ENCODE measurements at regions not wholly inside any gene's neighbourhood (a gene's known extent, or its start where the extent isn't known, plus 50 kb on each side); places are given as distances from the start of the nearest gene placed in this dataset.

- CTCF ChIA-PET: no interaction called here
- ATAC-seq (no peak), DNase-seq (no peak)
- POLR2A ChIA-PET: no interaction called here
- Mint-ChIP-seq H3K27ac (no peak overlapping the region), H3K27me3 (no peaks in the 10 kb centered on the region), H3K9me3 (ENCODE audit: low read depth) (no peaks in the 10 kb centered on the region), H3K36me3 (ENCODE audit: low read depth) (no peaks in the 10 kb centered on the region), H3K4me1 (no peaks in the 10 kb centered on the region), H3K4me3 (no peak overlapping the region)
- intact Hi-C loops (cut with DNase I, micrococcal nuclease): no loop called here
Measured at GRCh38 chr11:111170761-111171379, 74.7 kb upstream of the POU2AF2 start.

GRCh38 chr11:111169367-111169766, 76.2 kb upstream of the POU2AF2 start:
- Mint-ChIP-seq H3K4me3 (no peak overlapping the region), H3K36me3 (ENCODE audit: low read depth) (no peaks in the 10 kb centered on the region), H3K27ac (no peak overlapping the region), H3K4me1 (no peaks in the 10 kb centered on the region), H3K9me3 (ENCODE audit: low read depth) (no peaks in the 10 kb centered on the region), H3K27me3 (peaks cover 4% of the 10 kb centered on the region)
- POLR2A ChIA-PET: no interaction called here
- CTCF ChIA-PET: no interaction called here
- no peak for ATAC-seq
- intact Hi-C loops (cut with DNase I, micrococcal nuclease): no loop called here
- DNase-seq: no peak

- POLR2A ChIA-PET: no interaction called here
Measured at GRCh38 chr11:111168871-111169270, 76.7 kb upstream of the POU2AF2 start.

GRCh38 chr11:111167666-111168065, 77.9 kb upstream of the POU2AF2 start:
- DNase-seq (no peak), ATAC-seq (no peak)
- Mint-ChIP-seq H3K36me3 (ENCODE audit: low read depth) (no peaks in the 10 kb centered on the region), H3K27me3 (peaks cover 6% of the 10 kb centered on the region), H3K4me1 (no peaks in the 10 kb centered on the region), H3K27ac (no peak overlapping the region), H3K4me3 (no peak overlapping the region), H3K9me3 (ENCODE audit: low read depth) (no peaks in the 10 kb centered on the region)
- intact Hi-C loops (cut with DNase I, micrococcal nuclease): no loop called here
- POLR2A ChIA-PET: no interaction called here
- CTCF ChIA-PET: interaction anchor here (1.3 kb wide), 1 partner anchor 10 kb away, joined by 3 read pairs; no protein-coding TSS in a partner anchor

More at GRCh38 chr11:111168871-111169270, 76.7 kb upstream of the POU2AF2 start:
- CTCF ChIA-PET: no interaction called here
- Mint-ChIP-seq H3K4me3 (no peak overlapping the region), H3K27me3 (peaks cover 6% of the 10 kb centered on the region), H3K9me3 (ENCODE audit: low read depth) (no peaks in the 10 kb centered on the region), H3K36me3 (ENCODE audit: low read depth) (no peaks in the 10 kb centered on the region), H3K4me1 (no peaks in the 10 kb centered on the region), H3K27ac (no peak overlapping the region)
- no peak for ATAC-seq
- DNase-seq: no peak
- intact Hi-C loops (cut with DNase I, micrococcal nuclease): no loop called here

GRCh38 chr11:111166598-111166997, 78.9 kb upstream of the POU2AF2 start:
- no peaks in the 10 kb centered on the region for H3K4me1 Mint-ChIP-seq
- ChIA-PET POLR2A (no interaction called here), CTCF (interaction anchor here (0.6 to 1.3 kb wide), 2 partner anchors 9 to 12 kb away, joined by 3 read pairs; no protein-coding TSS in a partner anchor)
- no peak overlapping the region for H3K4me3 Mint-ChIP-seq
- DNase-seq (no peak), ATAC-seq (no peak)
- H3K27ac Mint-ChIP-seq: no peak overlapping the region
- H3K9me3 Mint-ChIP-seq (ENCODE audit: low read depth): no peaks in the 10 kb centered on the region
- H3K36me3 Mint-ChIP-seq (ENCODE audit: low read depth): no peaks in the 10 kb centered on the region
- peaks cover 8% of the 10 kb centered on the region for H3K27me3 Mint-ChIP-seq
- intact Hi-C loops (cut with DNase I, micrococcal nuclease): no loop called here

- ChIA-PET CTCF (no interaction called here), POLR2A (no interaction called here)
- intact Hi-C loops (cut with DNase I, micrococcal nuclease): no loop called here
- DNase-seq: no peak
- H3K27me3 Mint-ChIP-seq: peaks cover 16% of the 10 kb centered on the region
- no peak for ATAC-seq
- H3K4me3 Mint-ChIP-seq: no peak overlapping the region
- H3K9me3 Mint-ChIP-seq (ENCODE audit: low read depth): no peaks in the 10 kb centered on the region
- no peaks in the 10 kb centered on the region for H3K36me3 Mint-ChIP-seq (ENCODE audit: low read depth)
- no peak overlapping the region for H3K27ac Mint-ChIP-seq
- H3K4me1 Mint-ChIP-seq: no peaks in the 10 kb centered on the region
Measured at GRCh38 chr11:111162305-111162704, 83.2 kb upstream of the POU2AF2 start.

GRCh38 chr11:111157571-111157970, 88.0 kb upstream of the POU2AF2 start:
- no peaks in the 10 kb centered on the region for H3K9me3 Mint-ChIP-seq (ENCODE audit: low read depth)
- H3K36me3 Mint-ChIP-seq (ENCODE audit: low read depth): no peaks in the 10 kb centered on the region
- no peak for ATAC-seq
- H3K27ac Mint-ChIP-seq: no peak overlapping the region
- ChIA-PET CTCF (interaction anchor here (0.7 kb wide), 1 partner anchor 10 kb away, joined by 3 read pairs; no protein-coding TSS in a partner anchor), POLR2A (no interaction called here)
- H3K4me3 Mint-ChIP-seq: no peak overlapping the region
- intact Hi-C loops (cut with DNase I, micrococcal nuclease): no loop called here
- H3K4me1 Mint-ChIP-seq: no peaks in the 10 kb centered on the region
- H3K27me3 Mint-ChIP-seq: peaks cover 10% of the 10 kb centered on the region
- DNase-seq: no peak

GRCh38 chr11:111155021-111155420, 90.5 kb upstream of the POU2AF2 start:
- ChIA-PET POLR2A (no interaction called here), CTCF (no interaction called here)
- no peaks in the 10 kb centered on the region for H3K27me3 Mint-ChIP-seq
- no peak overlapping the region for H3K27ac Mint-ChIP-seq
- no peaks in the 10 kb centered on the region for H3K9me3 Mint-ChIP-seq (ENCODE audit: low read depth)
- no peak for ATAC-seq
- no peaks in the 10 kb centered on the region for H3K4me1 Mint-ChIP-seq
- DNase-seq: no peak
- no peaks in the 10 kb centered on the region for H3K36me3 Mint-ChIP-seq (ENCODE audit: low read depth)
- H3K4me3 Mint-ChIP-seq: no peak overlapping the region
- intact Hi-C loops (cut with DNase I, micrococcal nuclease): no loop called here

GRCh38 chr11:111153194-111153593, 92.3 kb upstream of the POU2AF2 start:
- ChIA-PET CTCF (interaction anchor here (0.9 to 1.4 kb wide), 3 partner anchors 11 to 565 kb away, joined by 3 to 4 read pairs (median 3); no protein-coding TSS in a partner anchor), POLR2A (no interaction called here)
- ATAC-seq: no peak
- H3K36me3 Mint-ChIP-seq (ENCODE audit: low read depth): no peaks in the 10 kb centered on the region
- intact Hi-C loops (cut with DNase I, micrococcal nuclease): no loop called here
- no peaks in the 10 kb centered on the region for H3K27me3 Mint-ChIP-seq
- no peak for DNase-seq
- H3K4me3 Mint-ChIP-seq: no peak overlapping the region
- no peak overlapping the region for H3K27ac Mint-ChIP-seq
- H3K9me3 Mint-ChIP-seq (ENCODE audit: low read depth): no peaks in the 10 kb centered on the region
- H3K4me1 Mint-ChIP-seq: peaks cover 3% of the 10 kb centered on the region

GRCh38 chr11:111148953-111149352, 96.6 kb upstream of the POU2AF2 start:
- H3K27ac Mint-ChIP-seq: no peak overlapping the region
- POLR2A ChIA-PET: no interaction called here
- ATAC-seq: no peak
- no peaks in the 10 kb centered on the region for H3K27me3 Mint-ChIP-seq
- CTCF ChIA-PET: no interaction called here
- H3K36me3 Mint-ChIP-seq (ENCODE audit: low read depth): no peaks in the 10 kb centered on the region
- intact Hi-C loops (cut with DNase I, micrococcal nuclease): no loop called here
- no peaks in the 10 kb centered on the region for H3K9me3 Mint-ChIP-seq (ENCODE audit: low read depth)
- H3K4me3 Mint-ChIP-seq: no peak overlapping the region
- H3K4me1 Mint-ChIP-seq: peaks cover 3% of the 10 kb centered on the region
- no peak for DNase-seq

- no peak overlapping the region for H3K27ac Mint-ChIP-seq
- H3K36me3 Mint-ChIP-seq (ENCODE audit: low read depth): no peaks in the 10 kb centered on the region
- H3K27me3 Mint-ChIP-seq: no peaks in the 10 kb centered on the region
- intact Hi-C loops (cut with DNase I, micrococcal nuclease): no loop called here
- ATAC-seq: no peak
- POLR2A ChIA-PET: no interaction called here
- no peak overlapping the region for H3K4me3 Mint-ChIP-seq
- peaks cover 3% of the 10 kb centered on the region for H3K4me1 Mint-ChIP-seq
- no peak for DNase-seq
- CTCF ChIA-PET: interaction anchor here (1.3 kb wide), 1 partner anchor 299 kb away, joined by 3 read pairs; no protein-coding TSS in a partner anchor
- no peaks in the 10 kb centered on the region for H3K9me3 Mint-ChIP-seq (ENCODE audit: low read depth)
Measured at GRCh38 chr11:111148121-111148520, 97.4 kb upstream of the POU2AF2 start.

- DNase-seq (no peak), ATAC-seq (no peak)
- ChIA-PET CTCF (no interaction called here), POLR2A (no interaction called here)
- Mint-ChIP-seq H3K27me3 (peaks cover 14% of the 10 kb centered on the region), H3K4me1 (no peaks in the 10 kb centered on the region), H3K27ac (no peak overlapping the region), H3K4me3 (no peak overlapping the region), H3K9me3 (ENCODE audit: low read depth) (no peaks in the 10 kb centered on the region), H3K36me3 (ENCODE audit: low read depth) (no peaks in the 10 kb centered on the region)
- intact Hi-C loops (cut with DNase I, micrococcal nuclease): no loop called here
Measured at GRCh38 chr11:111137846-111138245, 107.7 kb upstream of the POU2AF2 start.

Measured in activated CD4-positive, alpha-beta T cell treated with anti-CD3 and anti-CD28 coated beads for 36 hours (primary cell).